ENCODE measurements at regions not wholly inside any gene's neighbourhood (a gene's known extent, or its start where the extent isn't known, plus 50 kb on each side); places are given as distances from the start of the nearest gene placed in this dataset.

DNA sequence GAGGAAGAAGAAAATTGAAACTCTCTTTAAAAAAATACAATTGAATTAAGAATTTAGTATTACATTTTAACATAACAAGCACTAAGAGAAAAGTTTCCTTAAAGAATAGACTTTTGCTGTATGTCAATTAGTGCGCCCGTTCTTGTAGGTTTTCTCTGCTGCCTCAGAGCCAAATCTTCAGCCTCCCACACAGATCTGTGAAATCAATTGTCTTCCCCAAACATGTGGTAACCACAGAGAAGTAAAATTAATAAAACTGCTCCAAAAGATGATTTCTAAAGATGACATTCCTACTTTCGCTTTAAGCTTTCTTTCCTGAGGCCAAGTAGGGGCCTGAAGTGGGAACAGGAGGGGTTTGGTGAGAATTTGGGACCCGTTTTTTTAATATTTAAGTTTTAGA, 113.2 kb upstream of the ADO start:
- TF ChIP-seq, protein P1, sequence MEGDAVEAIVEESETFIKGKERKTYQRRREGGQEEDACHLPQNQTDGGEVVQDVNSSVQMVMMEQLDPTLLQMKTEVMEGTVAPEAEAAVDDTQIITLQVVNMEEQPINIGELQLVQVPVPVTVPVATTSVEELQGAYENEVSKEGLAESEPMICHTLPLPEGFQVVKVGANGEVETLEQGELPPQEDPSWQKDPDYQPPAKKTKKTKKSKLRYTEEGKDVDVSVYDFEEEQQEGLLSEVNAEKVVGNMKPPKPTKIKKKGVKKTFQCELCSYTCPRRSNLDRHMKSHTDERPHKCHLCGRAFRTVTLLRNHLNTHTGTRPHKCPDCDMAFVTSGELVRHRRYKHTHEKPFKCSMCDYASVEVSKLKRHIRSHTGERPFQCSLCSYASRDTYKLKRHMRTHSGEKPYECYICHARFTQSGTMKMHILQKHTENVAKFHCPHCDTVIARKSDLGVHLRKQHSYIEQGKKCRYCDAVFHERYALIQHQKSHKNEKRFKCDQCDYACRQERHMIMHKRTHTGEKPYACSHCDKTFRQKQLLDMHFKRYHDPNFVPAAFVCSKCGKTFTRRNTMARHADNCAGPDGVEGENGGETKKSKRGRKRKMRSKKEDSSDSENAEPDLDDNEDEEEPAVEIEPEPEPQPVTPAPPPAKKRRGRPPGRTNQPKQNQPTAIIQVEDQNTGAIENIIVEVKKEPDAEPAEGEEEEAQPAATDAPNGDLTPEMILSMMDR (IDR thresholded peaks at IDR 0.05; ENCODE audit: low read depth, low read length) = no peak
- no peak for TF ChIP-seq POLR2A (IDR thresholded peaks at IDR 0.05; ENCODE audit: extremely low read depth, insufficient read length)
